HG03378 (cell line): ENCODE measurements at regions not wholly inside any gene's neighbourhood (a gene's known extent, or its start where the extent isn't known, plus 50 kb on each side); places are given as distances from the start of the nearest gene placed in this dataset.
"Not testable (repeated sequence)": the region's sequence is repeated elsewhere in the genome, so short reads cannot be mapped to it uniquely, and the experiment has no call there.

ENCODE experiments used
- ATAC-seq: cut with Tn5 transposase; IDR thresholded peaks from one replicate; pipeline ENCODE4 v1.9.1; 2021; ENCODE audit warnings: mild to moderate bottlenecking, moderate library complexity; ENCODE audit not compliant: unreplicated experiment

DNA sequence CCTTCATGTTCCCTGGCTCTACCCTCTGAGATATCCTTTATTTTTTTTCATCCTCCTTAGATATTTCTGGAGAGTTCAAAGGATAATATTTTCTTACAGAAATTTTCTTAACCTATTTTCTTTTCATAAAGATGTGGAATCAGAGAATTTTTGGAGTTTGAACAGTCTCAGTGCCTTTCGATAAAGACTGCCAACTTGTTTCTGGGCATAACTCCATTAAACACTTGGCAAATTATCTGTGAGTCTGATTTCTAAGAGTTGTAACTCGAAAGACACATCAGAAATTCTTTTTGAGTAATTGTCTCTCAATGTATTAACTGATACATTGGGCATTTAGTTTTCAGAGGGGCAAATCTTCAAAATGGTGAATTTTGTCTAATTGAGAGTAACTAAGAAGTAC, 1255.6 kb downstream of the NCAM2 start:
- ATAC-seq, result no peak

DNA sequence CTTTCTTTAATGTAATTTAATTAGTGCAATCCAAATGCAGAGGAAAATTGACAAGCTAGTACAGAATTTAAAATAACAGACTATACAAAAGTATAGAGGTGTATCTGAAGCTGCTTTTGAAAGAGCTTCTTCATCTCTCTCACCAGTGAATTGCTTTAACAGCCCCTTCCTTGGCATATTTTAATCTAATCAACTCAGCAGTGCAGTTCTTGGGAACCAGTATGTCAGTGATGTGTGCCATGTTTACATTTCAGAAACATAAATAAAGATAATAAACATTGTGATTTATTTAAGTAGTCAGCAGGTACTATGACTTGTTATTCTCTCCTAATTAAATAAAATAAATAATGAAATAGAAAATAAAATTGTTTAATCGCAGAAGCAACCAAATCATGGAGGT, 1260.6 kb downstream of the NCAM2 start:
- ATAC-seq, result no peak

DNA sequence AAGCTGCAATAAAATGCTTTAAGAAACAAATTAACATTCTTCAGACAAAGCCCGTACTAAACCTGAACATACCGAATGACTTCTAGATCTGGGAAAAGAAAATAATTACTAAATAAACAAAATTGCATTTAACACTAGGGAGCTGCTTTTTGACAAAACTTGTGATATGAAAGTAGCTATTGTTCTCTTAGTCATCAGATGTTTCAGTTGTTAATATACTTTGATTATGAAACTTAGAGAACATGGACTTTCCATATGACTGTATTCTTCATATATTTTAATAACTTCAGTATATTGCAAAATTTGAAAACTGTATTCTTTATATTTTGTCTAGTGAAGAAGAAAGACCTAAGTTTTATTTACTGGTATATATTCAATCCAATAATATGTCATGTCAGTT, 1262.1 kb downstream of the NCAM2 start:
- no peak for ATAC-seq

DNA sequence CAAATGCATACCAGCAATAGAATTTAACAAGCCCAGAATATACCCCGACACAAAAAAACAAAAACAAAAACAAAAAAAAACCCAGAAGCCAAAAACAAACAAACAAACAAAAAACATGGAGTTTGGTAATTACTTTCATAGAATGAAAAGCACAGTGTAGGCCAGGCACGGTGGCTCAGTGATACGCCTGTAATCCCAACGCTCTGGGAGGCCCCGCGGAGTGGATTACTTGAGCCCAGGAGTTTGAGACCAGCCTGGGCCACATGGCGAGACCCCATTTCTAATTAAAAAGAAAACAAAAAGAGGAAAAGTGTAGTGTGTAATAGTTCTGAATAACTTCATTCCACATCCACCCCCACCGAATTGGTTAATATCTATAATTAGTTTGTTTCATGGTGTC, 1265.7 kb downstream of the NCAM2 start:
- no peak for ATAC-seq

DNA sequence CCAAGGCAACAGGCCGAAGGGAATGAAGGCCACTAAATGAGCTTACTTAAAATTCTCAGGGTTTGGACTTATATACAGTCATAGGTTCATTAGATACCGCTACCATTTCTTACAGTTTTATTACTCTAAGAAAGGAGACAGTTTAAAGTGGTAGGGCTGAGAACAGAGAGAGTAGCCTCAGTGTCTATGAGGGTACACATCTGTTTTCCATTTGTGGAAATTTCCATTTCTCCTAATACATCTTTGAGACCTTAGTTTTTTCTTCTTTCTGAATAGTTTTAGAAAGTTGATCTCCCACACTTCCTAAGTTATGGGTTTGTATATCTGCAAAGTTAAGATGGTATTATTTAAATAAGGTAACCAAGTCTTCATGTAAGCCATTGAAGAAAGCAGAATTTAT, 1279.1 kb downstream of the NCAM2 start:
- no peak for ATAC-seq

DNA sequence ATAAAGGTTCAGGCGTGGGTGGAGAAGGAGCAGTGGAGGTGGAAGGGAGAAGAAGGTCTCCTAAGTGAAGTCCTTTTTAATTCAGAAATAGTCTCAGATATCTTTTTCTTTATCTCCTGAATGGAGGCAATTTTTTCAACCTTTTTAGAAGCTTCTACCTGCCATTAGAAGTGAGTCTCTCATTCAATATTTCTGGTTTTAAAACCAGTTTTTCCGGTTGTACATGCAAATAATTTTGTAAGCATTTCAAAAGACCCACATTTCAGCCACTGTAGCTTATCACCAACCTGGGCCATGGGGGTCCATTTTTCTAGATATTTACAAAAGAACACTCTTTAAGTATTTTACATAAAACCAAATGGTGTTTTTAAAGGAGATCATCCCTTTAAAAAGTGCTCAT, 1280.2 kb downstream of the NCAM2 start:
- ATAC-seq, result no peak

DNA sequence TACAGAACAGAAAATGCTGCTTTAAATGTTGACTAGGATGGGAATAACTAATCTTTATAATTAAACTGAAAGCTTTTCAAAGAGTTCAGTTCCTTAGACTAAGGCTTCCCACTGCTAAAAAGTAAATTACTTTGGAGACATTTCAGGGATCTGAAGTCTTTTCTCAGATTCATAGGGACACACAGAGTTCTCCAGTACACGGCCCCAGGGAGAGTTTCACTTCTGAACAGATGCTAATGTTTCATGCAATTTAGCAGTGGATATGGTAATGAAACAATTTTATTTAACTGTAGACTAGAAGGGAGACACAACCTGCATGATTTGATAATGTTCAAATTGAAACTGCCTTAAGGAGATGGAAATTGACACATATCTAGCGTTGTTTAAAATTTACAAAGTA, 1282.6 kb downstream of the NCAM2 start:
- no peak for ATAC-seq

DNA sequence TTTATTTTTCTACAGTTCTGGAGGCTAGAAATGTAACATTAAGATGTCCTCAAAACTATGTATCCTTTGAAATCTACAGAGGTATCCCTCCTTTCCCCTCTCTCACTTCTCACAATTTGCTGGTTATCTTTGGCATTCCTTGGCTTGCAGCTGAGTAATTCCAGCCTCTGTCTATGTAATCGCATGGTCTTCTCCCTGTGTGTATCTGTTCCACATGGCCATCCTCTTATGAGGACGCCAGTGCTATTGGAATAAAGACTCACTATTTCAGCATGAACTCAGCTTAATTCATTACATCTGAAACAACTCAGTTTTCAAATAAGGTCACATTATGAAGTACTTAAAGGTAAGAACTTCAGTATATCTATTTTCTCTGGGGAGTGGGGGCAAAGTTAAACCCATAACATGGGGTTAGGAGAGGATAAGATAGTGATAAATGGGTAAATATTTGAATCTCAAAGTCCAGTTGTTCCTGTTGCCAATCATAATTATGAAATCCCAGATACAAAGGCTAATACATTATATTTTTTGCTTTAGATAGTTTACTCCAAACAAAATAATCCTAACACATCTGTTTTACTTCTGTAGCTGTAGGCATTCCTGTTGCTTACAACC, 1290.8 kb downstream of the NCAM2 start:
- ATAC-seq, result no peak

DNA sequence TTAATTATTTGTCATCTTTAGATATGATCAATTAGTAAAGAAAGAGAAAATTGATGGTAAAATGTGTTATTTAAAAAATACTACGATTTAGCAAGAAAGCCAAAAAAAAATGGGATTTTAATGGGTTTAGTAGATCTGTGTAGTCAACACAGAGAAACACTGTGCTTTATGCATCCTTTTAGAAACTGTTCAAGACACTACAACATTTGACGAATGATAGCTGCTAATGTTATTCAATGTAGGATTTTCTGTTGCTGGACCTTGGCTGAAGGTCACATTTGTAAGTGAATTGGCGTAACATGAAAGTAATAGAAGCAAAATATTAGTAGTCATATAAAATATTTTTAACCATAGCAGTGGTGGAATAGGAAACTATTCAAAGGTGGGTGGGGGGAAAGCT, 1293.9 kb downstream of the NCAM2 start:
- no peak for ATAC-seq

DNA sequence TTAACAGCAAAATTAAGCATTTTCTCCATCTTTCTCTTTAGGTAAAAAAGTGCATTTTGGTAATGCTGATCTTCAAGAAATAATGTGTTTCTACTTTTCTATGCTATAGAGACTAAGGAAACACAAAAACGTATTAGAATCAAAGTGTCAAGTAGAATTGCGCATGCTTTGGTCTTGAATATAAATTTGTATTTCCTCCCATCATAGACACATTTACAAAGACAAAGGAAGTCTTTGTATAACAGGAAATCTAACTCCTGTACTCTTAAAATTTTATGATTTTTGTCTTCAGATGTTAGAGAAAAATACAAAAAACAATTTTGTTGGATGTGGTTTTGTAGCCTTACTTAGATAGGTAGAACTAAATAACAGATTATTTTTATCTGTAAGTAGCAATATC, 1299.4 kb downstream of the NCAM2 start:
- no peak for ATAC-seq

DNA sequence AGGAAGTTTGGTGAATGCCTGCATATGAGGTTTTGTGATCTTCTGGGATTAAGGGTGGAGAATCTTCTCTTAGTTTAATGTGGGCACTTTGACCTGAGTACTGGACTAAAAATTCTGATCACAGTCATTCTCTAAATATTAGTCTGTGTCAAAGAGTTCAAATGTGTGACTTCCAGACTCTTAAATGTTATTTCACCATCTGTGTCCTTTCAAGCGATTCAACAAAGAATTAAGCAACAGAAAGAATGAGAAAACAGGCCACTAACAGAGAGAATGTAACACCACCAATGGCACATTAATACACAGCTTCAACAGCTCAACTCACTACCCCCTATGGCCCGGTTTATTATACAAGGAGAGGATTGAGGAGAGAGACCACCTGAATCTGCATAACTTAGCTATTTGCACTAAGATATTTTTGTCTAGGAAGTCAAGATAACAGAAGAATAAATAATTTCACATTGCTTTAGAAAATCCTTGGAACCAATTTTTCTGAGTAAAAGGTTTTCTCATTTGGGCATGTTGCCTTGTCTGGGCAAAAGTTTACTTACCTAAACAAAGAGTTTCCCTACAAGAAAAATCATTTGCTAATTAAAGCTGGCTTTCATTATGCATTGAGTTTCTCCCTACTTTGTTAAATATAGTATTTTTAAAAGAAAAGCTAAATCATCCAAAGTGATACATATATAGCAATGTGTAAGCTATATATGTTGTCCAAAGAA, 1313.7 kb downstream of the NCAM2 start:
- no peak for ATAC-seq

DNA sequence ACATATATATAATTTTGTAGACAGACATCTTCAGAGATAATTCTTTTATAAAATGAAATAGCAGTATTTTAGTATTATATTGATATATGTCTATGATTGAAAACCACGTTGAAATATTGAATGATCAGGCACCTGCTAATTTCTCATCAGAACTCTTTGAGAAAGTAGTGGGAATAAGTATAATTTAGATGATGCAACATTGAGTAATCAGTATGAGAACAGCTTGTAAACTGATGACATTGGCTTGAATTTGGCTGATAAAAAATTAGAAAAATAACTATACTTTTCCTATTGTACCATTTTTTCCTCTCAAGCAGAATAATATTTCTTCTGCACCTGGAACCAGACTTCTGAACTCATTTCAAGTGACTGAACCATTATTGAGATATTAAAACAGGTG, 1316.8 kb downstream of the NCAM2 start:
- ATAC-seq, result no peak

DNA sequence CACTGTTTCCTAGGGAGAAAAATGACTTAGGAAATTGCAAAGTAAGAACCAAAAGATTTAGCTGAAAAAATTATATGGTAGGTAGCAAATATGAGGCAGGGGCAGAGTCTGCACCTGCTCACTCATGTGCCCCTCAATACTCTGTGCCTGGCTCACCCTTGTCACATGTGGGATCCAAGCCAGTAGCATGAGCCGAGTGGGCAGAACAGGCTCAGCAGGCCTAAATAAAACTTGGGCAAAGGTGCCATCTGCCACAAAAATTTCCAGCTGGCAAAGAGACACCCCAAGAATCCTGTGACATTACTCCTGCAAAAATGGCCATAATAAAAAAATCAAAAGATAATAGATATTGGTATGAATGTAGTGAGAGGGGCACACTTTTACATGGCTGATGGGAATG, 1321.2 kb downstream of the NCAM2 start:
- ATAC-seq, result no peak

DNA sequence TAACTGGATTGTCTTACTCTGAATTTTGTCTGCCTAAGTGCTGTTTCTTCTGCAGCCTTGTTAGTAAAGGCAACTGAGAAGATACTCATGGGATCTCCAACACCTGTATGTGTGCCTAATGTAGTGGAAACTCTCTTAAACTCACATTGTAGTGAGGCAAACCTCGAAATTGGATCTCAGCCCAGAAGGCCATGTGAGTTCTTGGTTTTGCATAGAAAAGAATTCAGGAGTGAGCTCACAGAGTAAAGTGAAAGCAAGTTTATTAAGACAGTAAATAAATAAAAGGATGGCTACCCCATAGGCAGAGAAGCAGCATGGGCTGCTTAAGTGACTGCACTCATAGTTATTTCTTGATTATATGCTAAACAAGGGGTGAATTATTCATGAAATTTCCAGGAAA, 1344.7 kb downstream of the NCAM2 start:
- no peak for ATAC-seq

DNA sequence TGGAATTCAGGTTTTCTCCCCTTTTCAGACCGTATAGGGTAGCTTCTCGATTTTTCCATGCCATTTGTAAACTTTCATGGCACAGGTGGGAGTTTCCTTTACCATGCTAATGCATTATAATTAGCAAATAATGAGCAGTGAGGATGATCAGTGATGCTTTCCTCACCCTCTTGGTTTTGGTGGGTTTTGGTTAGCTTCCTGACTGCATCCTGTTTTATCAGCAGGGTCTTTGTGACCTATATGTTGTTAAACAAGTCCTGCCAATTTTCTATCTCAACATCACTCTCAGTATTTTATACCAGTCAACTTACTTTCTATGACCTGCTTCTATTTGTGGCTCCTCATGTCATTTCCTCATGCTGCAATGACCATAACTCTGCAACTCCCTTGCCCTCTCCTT, 1345.1 kb downstream of the NCAM2 start:
- ATAC-seq, result no peak

DNA sequence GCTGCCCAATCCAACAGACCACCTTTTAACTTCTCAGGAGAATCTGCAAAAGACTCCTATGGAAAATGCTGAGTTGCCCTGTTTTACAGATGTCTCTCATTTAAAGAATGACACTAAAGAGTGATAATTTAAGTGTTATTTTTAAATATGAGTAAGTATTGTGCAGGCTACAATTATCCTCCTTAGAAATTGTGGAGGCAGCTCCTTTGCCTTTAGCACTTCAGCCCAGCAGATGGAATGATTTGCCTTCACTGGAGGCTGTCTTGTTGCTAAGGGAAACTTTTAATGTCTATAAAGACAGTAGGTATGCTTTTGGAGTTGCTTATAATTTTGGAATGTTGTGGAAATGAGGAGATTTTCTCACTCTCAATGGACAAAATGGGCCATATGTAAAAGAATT, 1345.5 kb downstream of the NCAM2 start:
- ATAC-seq, result no peak

DNA sequence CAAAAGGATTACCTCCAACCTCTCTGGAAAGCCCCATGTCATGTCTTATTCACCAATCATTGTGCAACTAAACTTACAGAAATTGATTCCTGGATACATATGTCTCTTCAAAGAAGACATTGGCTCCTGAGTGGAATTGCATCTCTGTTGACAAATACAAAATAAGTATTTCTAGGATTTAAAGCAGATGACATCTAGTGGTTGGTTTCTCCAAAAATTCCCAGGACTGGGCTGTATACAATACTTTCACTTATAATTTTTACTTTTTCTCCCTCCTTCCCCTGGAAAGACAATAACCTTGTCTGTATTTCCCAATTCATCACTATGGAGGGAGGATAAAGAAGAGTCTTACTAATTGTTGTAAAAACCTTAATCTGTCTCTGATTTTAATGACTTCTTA, 1347.4 kb downstream of the NCAM2 start:
- no peak for ATAC-seq

DNA sequence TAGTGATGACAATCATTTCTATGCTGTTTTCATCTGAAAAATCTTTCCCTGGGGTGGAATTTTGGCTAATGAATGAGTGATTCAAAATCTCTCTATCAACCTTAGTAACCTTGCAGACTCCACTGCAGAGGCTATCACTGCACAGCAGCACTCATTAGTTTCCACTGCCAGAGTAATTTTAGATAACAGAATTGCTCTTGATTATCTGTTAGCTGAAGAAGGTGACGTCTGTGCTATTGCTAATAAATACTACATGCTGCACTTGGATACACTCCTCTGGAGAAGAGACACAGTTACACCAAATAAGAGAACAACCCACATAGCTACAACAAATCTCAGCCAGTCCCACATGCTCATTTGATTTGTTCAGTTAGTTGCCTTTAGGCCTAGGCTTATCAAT, 1348.4 kb downstream of the NCAM2 start:
- ATAC-seq, result no peak

DNA sequence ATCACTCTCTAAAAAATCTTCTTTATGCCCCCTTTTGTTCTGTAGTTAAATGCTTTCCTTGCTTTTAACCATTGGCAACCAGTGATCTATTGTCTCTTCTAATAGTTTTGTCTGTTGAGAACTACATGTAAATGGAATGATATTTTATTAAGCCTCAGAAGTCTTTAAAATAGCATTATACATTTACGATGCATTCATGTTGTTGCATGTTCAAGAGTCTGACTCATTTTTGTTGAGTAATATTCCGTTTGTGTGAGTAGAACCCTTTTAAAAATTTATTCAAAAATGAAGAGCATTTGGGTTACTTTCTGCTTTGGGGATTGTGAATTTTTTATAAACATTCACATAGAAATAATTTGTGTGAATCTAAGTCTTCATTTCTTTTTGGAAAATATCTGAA, 1352.9 kb downstream of the NCAM2 start:
- no peak for ATAC-seq

DNA sequence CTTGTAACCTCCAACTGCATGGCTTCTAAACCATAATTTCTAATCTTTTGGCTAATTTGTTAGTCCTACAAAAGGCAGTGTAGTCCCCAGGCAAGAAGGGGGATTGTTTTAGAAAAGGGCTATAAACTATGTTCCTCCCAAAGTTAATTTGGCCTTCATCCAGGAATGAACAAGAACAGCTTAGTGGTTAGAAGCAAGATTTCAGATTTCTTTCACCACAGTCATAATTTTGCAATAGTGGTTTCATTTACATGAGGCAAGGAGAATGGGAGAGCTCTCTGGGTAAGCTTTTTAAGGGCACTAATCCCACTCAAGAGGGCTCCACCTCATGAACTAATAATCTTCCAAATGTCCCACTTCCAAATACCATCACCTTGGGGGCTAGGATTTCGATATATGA, 1353.9 kb downstream of the NCAM2 start:
- ATAC-seq, result no peak

DNA sequence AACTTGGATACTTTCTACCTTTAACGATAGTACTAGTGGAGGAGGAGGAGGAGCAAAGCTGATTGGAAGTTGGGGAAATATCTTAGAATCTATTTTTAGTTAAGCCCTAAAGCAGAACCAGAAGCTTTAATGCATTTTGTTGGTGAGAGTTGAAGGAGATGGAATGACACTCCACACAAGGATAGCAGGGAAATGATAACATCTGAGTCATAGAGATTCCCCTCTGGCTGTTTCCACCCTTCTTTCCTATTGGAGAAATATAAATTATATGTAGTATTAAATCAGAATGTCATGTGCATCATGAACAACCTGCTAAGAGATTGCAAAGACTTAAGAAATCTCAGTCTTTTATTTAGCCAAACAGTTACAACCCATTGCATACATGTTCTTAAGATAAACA, 1357.7 kb downstream of the NCAM2 start:
- no peak for ATAC-seq

DNA sequence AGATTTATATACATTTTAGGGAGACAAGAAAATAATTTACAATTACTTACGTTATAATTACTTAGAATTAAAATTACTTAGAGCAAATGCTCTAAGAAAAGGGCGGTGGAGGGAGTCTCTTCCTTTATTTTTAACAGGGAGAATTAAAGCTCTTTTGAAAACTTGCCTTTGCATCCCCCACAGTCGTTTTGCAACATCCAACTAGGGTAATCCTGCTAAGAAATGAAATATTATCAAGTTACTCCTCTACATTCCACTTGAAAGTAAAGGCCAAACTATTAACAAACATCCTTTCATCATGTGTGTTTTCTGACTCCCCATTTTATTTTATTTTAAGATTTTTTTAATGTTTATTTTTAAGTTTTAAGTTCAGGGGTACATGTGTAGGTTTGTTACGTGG, 1358.5 kb downstream of the NCAM2 start:
- ATAC-seq, result no peak

DNA sequence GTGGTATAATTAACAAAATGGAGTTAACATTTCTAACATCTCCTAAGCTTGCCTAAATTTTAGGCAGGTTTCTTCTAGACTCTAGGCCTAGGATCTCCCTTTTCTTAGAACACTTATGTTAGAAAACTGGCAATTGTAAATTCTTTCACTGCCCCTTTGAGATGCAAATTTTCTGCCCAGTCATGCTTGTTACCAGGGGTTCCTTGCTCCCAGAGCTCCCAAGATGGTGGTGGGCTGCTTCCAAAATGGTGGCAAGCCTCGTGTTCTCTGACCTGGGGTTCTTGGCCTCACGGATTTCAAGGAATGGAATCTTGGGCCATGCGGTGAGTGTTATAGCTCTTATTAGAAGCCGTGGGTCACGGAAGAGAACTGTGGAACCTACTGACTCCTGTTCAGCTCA, 1361.4 kb downstream of the NCAM2 start:
- not testable (repeated sequence) for ATAC-seq
